ENCODE measurements at regions not wholly inside any gene's neighbourhood (a gene's known extent, or its start where the extent isn't known, plus 50 kb on each side); places are given as distances from the start of the nearest gene placed in this dataset.

DNA sequence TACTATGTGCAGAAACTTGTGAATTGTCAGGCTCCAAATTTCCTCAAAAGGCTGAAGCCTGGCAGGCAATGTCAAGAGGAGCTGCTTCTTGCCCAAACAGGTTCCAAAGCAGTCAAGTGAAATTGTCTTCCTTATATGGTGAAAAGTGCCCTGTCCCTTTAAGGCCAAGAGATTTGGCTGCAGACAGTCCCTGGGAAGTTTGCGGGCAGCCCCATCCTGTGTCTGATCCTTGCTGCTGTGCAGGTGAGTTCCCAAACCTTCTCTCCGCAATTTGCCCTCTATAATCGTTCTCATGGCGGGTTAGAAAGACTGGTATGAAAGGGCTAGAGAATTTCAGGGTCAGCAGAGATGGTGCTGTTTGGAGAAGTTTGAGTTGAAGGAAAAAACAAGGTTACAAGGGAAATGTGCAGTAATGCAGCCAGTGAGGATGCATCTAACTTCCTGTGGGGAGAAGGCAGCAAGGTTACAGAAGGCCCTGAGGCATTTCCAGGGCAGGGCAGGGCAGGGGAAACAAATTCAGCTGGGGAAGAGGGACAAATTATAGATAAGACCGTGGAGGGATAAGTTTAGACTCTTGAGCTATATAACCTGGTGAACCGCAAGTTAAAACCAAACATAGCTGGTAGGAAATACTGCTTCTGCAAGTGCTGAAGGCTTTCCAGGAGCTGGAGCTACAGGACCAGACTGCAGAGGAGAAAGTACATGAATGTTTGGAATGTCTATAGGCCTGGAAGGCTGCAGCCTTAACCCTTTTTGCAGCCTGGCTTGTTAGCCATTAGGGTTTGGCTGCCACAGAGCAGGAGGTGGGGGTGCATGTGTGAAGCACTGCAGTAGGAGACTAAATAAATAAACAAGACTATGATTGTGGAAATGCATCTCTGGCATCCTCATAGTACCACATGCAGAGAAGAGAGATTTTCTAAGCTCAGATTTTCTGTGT lies 256.2 kb upstream of the IL12A start:
- 38 to 52% methylated on average over 6 of the region's 6 CpGs for WGBS, 2 donors
- Histone ChIP-seq H3K4me3 (peak overlapping the region; percentile 13 to 42 (median 34)), H3K9me3 (no peaks in the 10 kb centered on the region), H3K27ac (peak overlapping the region; percentile 58 to 78 (median 68)), H3K4me1 (peaks cover 0 to 38% (median 20%) of the 10 kb centered on the region in 4 donors), H3K27me3 (no peaks in the 10 kb centered on the region), H3K36me3 (no peaks in the 10 kb centered on the region)
- intact Hi-C loops (cut with DNase I) = no loop called here
- TF ChIP-seq EP300 (IDR thresholded peaks at IDR 0.05) = no peak
- TF ChIP-seq POLR2A (IDR thresholded peaks at IDR 0.05) = no peak
- TF ChIP-seq POLR2AphosphoS5 (IDR thresholded peaks at IDR 0.05) = no peak
- TF ChIP-seq, protein P1, sequence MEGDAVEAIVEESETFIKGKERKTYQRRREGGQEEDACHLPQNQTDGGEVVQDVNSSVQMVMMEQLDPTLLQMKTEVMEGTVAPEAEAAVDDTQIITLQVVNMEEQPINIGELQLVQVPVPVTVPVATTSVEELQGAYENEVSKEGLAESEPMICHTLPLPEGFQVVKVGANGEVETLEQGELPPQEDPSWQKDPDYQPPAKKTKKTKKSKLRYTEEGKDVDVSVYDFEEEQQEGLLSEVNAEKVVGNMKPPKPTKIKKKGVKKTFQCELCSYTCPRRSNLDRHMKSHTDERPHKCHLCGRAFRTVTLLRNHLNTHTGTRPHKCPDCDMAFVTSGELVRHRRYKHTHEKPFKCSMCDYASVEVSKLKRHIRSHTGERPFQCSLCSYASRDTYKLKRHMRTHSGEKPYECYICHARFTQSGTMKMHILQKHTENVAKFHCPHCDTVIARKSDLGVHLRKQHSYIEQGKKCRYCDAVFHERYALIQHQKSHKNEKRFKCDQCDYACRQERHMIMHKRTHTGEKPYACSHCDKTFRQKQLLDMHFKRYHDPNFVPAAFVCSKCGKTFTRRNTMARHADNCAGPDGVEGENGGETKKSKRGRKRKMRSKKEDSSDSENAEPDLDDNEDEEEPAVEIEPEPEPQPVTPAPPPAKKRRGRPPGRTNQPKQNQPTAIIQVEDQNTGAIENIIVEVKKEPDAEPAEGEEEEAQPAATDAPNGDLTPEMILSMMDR (IDR thresholded peaks at IDR 0.05) = no peak
- no peak for DNase-seq

- no peaks in the 10 kb centered on the region for H3K36me3 ChIP-seq
- DNase-seq = no peak
- intact Hi-C loops (cut with DNase I) = no loop called here
- H3K4me3 ChIP-seq = peak overlapping the region in 3 of 4 donors; percentile 31 to 42 (median 36)
- TF ChIP-seq EP300 (IDR thresholded peaks at IDR 0.05) (no peak), POLR2A (IDR thresholded peaks at IDR 0.05) (no peak), POLR2AphosphoS5 (IDR thresholded peaks at IDR 0.05) (no peak)
- TF ChIP-seq, protein P1 (IDR thresholded peaks at IDR 0.05) = no peak
- peak overlapping the region; percentile 58 to 78 (median 68) for H3K27ac ChIP-seq
- H3K4me1 ChIP-seq = peaks cover 0 to 39% (median 20%) of the 10 kb centered on the region in 4 donors
- no peaks in the 10 kb centered on the region for H3K27me3 ChIP-seq
- H3K9me3 ChIP-seq = no peaks in the 10 kb centered on the region
- 78 to 89% methylated on average over 5 of the region's 5 CpGs for WGBS, 2 donors
Observed at GRCh38 chr3:159733194-159733860, 255.3 kb upstream of the IL12A start.

DNA sequence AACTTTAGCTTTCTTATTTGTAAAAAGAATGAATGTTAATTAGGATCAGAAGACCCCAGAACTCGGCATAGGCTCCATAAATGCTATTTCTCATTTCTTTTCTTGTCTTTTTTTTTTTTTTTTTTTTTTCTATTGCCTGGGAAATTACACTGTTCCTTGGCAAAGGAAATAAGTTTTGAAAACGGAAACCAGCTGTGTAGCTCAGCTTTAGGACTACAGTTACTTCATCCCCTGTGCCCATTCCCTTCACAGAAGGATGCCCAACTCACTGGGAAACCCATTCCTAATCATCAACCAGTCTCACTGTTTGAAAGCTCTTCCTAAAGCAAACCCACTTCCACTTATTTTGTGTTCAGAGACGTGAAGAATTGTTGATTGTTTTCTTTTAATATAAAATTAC lies 254.0 kb upstream of the IL12A start:
- TF ChIP-seq EP300 (IDR thresholded peaks at IDR 0.05) (no peak), POLR2A (IDR thresholded peaks at IDR 0.05) (no peak), POLR2AphosphoS5 (IDR thresholded peaks at IDR 0.05) (no peak)
- TF ChIP-seq, protein P1 (IDR thresholded peaks at IDR 0.05) = no peak
- H3K36me3 ChIP-seq = no peaks in the 10 kb centered on the region
- H3K27me3 ChIP-seq = no peaks in the 10 kb centered on the region
- no peak overlapping the region for H3K27ac ChIP-seq
- no peak overlapping the region for H3K4me3 ChIP-seq
- DNase-seq = no peak
- no peaks in the 10 kb centered on the region for H3K9me3 ChIP-seq
- WGBS, 2 donors = 68 to 79% methylated on average over 3 of the region's 3 CpGs
- H3K4me1 ChIP-seq = peaks cover 0 to 39% (median 20%) of the 10 kb centered on the region in 4 donors
- intact Hi-C loops (cut with DNase I) = no loop called here

DNA sequence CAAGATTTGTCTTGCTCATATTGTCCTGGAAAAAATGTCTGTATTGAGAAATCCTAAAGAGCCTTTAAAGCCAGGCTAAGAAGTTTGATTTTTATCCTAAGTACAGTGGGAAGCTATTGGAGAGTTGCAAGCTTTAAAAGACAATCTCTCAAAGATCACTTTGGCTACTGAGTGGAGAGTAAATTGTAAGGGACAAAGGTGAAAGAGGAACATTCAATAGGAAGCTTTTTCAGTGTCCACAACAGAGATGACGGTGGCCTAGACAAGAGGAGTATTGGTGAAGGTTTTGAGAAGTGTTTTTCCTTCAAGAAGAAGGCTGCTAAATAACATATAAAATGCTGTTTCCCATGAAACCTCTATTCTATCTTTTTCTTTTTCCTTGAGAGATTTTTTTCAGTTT lies 249.5 kb upstream of the IL12A start:
- H3K9me3 ChIP-seq = no peaks in the 10 kb centered on the region
- 73 to 85% methylated on average over 1 of the region's 1 CpG for WGBS, 2 donors
- no peak overlapping the region for H3K27ac ChIP-seq
- no peaks in the 10 kb centered on the region for H3K36me3 ChIP-seq
- TF ChIP-seq POLR2AphosphoS5 (IDR thresholded peaks at IDR 0.05) (no peak), POLR2A (IDR thresholded peaks at IDR 0.05) (no peak), EP300 (IDR thresholded peaks at IDR 0.05) (no peak)
- TF ChIP-seq, protein P1 (IDR thresholded peaks at IDR 0.05) = no peak
- DNase-seq = no peak
- intact Hi-C loops (cut with DNase I) = no loop called here
- H3K4me1 ChIP-seq = peaks cover 0 to 9% (median 0%) of the 10 kb centered on the region in 4 donors
- no peaks in the 10 kb centered on the region for H3K27me3 ChIP-seq
- no peak overlapping the region for H3K4me3 ChIP-seq
